Panc1 (cell line): ENCODE measurements at regions not wholly inside any gene's neighbourhood (a gene's known extent, or its start where the extent isn't known, plus 50 kb on each side); places are given as distances from the start of the nearest gene placed in this dataset.

Experiments
- ATAC-seq: fragments of 200-7000 bp; cut with Tn5 transposase; 2 replicates; pipeline ENCODE4 v1.9.1; 2020; ENCODE audit warnings: mild to moderate bottlenecking, moderate library complexity
- BruUV-seq: library from RNA; stranded (reverse); fragments of 400-500 nt; replicated peaks from 2 replicates; lab custom pipeline; 2021; lab: Mats Ljungman, UMichigan
- CTCF ChIA-PET: fragments of 300-600 bp; sonication (Branson Sonifier 250); formaldehyde crosslinking; loops from one replicate; lab custom pipeline; 2022; ENCODE audit warnings: antibody characterized with exemption; lab: Charles Lee
- POLR2A ChIA-PET: fragments of 300-600 bp; sonication (Branson Sonifier 250); formaldehyde crosslinking; loops from one replicate; lab custom pipeline; 2022; ENCODE audit warnings: antibody characterized with exemption; lab: Charles Lee
- DNase-seq: peaks from one replicate; pipeline ENCODE4 v3.0.0-alpha.2; 2010; ENCODE audit warnings: low read depth, low spot score
- H3K27ac ChIP-seq: 2 replicates; pipeline ENCODE4 v1.5.1; 2011; ENCODE audit warnings: mild to moderate bottlenecking, low read length, inconsistent platforms
- H3K27me3 ChIP-seq: fragments of 200-500 bp; sonication (Bioruptor generic); 2 replicates; pipeline ENCODE4 v1.6.0; 2014; ENCODE audit warnings: low read length, inconsistent platforms; ENCODE audit not compliant: control insufficient read depth, insufficient read depth
- H3K36me3 ChIP-seq: fragments of 200-500 bp; sonication (Bioruptor generic); 2 replicates; pipeline ENCODE4 v1.5.1; 2014; ENCODE audit warnings: inconsistent platforms, mild to moderate bottlenecking, low read length, moderate library complexity; ENCODE audit not compliant: control insufficient read depth, insufficient read depth
- H3K4me1 ChIP-seq: 2 replicates; pipeline ENCODE4 v1.5.1; 2011; ENCODE audit warnings: inconsistent platforms, mild to moderate bottlenecking, low read length, moderate library complexity; ENCODE audit not compliant: control insufficient read depth, insufficient read depth
- H3K4me3 ChIP-seq, 2 experiments: 2 replicates each; pipeline ENCODE4 v1.5.1; 2011 to 2012; ENCODE audit warnings: low read depth in 2 of 2, low read length in 2 of 2, mild to moderate bottlenecking in 2 of 2, inconsistent platforms in 1 of 2, moderate library complexity in 1 of 2
- H3K9me3 ChIP-seq: fragments of 200-500 bp; sonication (Bioruptor generic); 2 replicates; pipeline ENCODE4 v1.5.1; 2014; ENCODE audit warnings: low read depth, mild to moderate bottlenecking, inconsistent platforms, low read length, moderate library complexity; ENCODE audit not compliant: control insufficient read depth, insufficient read depth
- POLR2AphosphoS5 ChIP-seq: IDR thresholded peaks from 2 replicates; pipeline ENCODE4 v1.6.1; 2012; ENCODE audit warnings: mild to moderate bottlenecking, low read depth, low read length, moderate library complexity
- REST ChIP-seq, 2 experiments: IDR thresholded peaks; 2 replicates each; pipeline ENCODE4 v1.6.1; 2011 to 2012; ENCODE audit warnings: low read depth in 2 of 2, control low read depth in 1 of 2, low read length in 1 of 2, mild to moderate bottlenecking in 1 of 2, moderate library complexity in 1 of 2; ENCODE audit not compliant: insufficient read depth in 1 of 2
- SIN3A ChIP-seq: IDR thresholded peaks from 2 replicates; pipeline ENCODE4 v1.6.1; 2012; ENCODE audit warnings: low read depth, mild to moderate bottlenecking, low read length, moderate library complexity, borderline replicate concordance; ENCODE audit not compliant: insufficient read depth
- TCF7L2 ChIP-seq: IDR thresholded peaks from 2 replicates; pipeline ENCODE4 v1.6.1; 2011; ENCODE audit warnings: mild to moderate bottlenecking, low read depth, low read length, inconsistent platforms
- in situ Hi-C: cut with HindIII; loops from 2 replicates; pipeline ENCODE4 v1.10.0; 2016; ENCODE audit warnings: low sequenced_read_pairs, low pct_unique_long_range_greater_than_20kb
- intact Hi-C: fragments of 100-400 bp; cut with micrococcal nuclease; formaldehyde crosslinking; loops from one replicate; pipeline ENCODE4 v1.10.0; 2022; ENCODE audit not compliant: unreplicated experiment
- TF ChIP-seq, protein P1 (sequence below): fragments of 450-650 bp; IDR thresholded peaks from 2 replicates; pipeline ENCODE4 v1.5.1; 2017; ENCODE audit warnings: mild to moderate bottlenecking

- in situ Hi-C loops = no loop called here
- H3K27ac ChIP-seq = no peak overlapping the region
- no peak overlapping the region for H3K4me3 ChIP-seq
- no peaks in the 10 kb centered on the region for H3K4me1 ChIP-seq
- POLR2A ChIA-PET = no interaction called here
- no peaks in the 10 kb centered on the region for H3K36me3 ChIP-seq
- CTCF ChIA-PET = no interaction called here
- TF ChIP-seq POLR2AphosphoS5 (no peak), REST (IDR thresholded peaks at IDR 0.05; ENCODE audit: insufficient read depth in 1 of 2, low read depth in 2 of 2, low read length in 1 of 2) (no peak)
- no TSS peak for BruUV-seq
- no peaks in the 10 kb centered on the region for H3K9me3 ChIP-seq
- intact Hi-C loops = no loop called here
- no peaks in the 10 kb centered on the region for H3K27me3 ChIP-seq
- no peak for DNase-seq
- no peak for ATAC-seq
Measured at GRCh38 chr18:39786477-39786876, 2168.6 kb upstream of the PIK3C3 start.

GRCh38 chr18:39784541-39784940, 2170.5 kb upstream of the PIK3C3 start:
- intact Hi-C loops (no loop called here), in situ Hi-C loops (no loop called here)
- ATAC-seq (no peak), DNase-seq (no peak)
- Histone ChIP-seq H3K9me3 (no peaks in the 10 kb centered on the region), H3K4me3 (no peak overlapping the region), H3K27ac (no peak overlapping the region), H3K4me1 (no peaks in the 10 kb centered on the region), H3K27me3 (no peaks in the 10 kb centered on the region), H3K36me3 (no peaks in the 10 kb centered on the region)
- ChIA-PET CTCF (no interaction called here), POLR2A (no interaction called here)
- BruUV-seq = no TSS peak
- TF ChIP-seq TCF7L2 (no peak), POLR2AphosphoS5 (no peak), SIN3A (no peak), REST (IDR thresholded peaks at IDR 0.05; ENCODE audit: insufficient read depth in 1 of 2, low read depth in 2 of 2, low read length in 1 of 2) (no peak)
- TF ChIP-seq, protein P1, sequence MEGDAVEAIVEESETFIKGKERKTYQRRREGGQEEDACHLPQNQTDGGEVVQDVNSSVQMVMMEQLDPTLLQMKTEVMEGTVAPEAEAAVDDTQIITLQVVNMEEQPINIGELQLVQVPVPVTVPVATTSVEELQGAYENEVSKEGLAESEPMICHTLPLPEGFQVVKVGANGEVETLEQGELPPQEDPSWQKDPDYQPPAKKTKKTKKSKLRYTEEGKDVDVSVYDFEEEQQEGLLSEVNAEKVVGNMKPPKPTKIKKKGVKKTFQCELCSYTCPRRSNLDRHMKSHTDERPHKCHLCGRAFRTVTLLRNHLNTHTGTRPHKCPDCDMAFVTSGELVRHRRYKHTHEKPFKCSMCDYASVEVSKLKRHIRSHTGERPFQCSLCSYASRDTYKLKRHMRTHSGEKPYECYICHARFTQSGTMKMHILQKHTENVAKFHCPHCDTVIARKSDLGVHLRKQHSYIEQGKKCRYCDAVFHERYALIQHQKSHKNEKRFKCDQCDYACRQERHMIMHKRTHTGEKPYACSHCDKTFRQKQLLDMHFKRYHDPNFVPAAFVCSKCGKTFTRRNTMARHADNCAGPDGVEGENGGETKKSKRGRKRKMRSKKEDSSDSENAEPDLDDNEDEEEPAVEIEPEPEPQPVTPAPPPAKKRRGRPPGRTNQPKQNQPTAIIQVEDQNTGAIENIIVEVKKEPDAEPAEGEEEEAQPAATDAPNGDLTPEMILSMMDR = no peak
